ENCODE measurements at regions not wholly inside any gene's neighbourhood (a gene's known extent, or its start where the extent isn't known, plus 50 kb on each side); places are given as distances from the start of the nearest gene placed in this dataset.
A peak's percentile ranks its signal among the peaks of the same experiment; 100 is the strongest.

DNA sequence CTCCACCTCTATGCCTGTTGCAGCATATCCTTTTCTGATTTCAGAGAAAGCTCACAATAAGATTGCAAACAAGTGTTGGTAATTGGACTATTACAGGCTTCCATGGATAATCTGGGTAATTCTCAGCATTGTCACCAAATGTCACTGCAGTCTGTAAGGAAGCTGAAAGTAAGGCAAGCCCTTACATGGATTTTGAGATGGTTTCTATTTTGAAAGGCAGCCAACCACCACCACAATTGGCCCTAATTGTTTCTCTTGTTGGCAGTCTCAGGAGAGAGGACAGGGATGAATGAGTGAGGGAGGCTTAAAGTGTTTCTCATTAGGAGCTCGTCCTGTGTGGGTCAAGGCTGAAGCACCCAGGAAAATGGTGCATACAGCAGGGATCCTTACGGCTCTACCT is 879.9 kb downstream of the TUSC7 start:
- DNase-seq, result peak; percentile 77

DNA sequence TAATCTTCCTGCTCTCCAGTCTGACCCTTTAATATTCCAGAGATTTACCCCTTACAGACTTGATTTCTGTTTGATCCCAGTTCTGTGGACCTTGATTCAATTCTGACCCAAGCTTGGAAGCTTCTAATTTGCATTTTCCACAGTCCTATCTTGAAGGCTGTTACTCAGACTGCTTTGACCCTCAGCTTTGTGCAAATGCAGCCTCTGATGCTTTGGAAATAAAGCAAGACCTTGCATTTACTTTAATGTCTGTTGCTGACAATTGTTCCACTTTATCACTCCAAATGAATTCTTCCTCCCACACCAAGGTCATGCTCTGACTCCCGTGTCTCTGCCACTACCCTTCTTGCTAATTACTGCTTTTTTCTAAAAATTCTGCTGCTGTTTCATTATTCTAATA is 886.0 kb downstream of the TUSC7 start:
- no peak for DNase-seq

DNA sequence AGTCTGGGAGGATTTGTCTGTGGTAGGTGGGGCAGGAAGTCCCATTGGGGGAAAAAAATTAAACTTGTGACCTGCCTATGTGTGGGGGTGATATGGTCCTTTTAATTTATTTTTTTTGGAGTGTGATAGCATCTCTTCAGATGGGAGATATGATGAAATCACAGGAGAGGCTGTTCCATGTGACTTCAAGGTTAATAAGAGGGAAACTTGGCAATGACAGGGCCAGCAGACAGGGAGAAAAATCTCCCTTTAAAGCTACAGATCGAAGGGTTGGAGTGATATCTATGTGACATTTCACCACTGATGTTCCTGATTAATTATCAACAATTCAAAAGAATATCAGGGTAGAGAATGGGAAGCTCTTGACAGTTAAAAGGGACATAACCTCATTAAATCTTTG is 886.9 kb downstream of the TUSC7 start:
- no peak for DNase-seq

DNA sequence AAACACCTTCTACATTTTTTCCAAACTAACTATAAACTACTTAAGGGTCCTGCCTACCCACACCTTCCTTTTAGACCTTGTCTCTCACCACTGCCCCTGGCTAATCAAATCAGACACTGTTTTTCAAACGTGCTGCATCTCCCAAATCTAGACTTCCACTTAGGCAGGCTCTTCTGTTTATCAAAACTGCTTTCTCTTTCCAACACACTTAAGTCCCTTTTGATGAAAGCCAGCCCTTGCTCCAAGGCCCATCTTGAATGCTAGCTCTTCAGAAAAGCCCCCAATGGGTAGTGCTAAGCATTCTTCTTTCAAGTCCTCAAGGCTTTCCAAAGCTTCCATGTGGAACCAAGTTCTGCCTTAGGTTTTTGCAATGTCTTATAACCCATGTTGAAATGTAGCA is 888.3 kb downstream of the TUSC7 start:
- DNase-seq, result no peak

DNA sequence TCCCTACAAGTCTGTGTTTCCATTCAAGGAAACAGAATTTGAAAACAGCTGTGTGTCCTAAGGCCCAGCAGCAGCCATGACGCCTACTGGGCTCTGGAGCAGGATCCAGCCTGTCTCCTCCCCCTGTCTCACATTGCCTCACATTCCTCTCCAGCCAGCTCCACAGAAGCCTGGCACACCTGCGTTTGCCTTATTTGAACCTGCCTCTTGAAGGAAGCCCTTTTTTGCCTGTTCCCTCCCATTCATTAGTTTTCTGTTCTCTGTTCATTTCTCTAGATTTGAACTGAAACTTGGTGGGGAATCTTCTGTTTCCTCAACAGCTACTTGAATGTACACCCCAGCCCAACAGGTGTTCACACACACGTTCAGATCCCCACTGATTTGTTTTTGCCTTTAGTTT is 890.5 kb downstream of the TUSC7 start:
- peak; percentile 56 for DNase-seq

DNA sequence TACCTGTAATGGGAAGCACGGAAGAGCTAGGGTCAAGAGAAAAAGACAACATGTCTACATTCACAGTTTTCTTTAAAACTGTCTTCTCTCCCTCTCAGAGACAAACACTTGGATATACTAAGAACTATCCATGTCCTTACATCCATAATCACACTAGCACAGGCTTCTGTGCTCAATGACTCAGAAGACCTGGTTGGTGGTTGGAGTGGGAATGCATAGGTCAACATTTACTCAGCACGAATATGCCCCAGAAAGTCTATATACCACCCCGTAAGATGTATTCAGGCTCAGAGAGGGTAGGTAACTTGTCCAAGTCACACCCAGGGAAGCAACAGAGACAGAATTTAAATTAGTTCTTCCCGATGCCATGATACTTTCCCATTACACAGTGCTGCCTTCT is 891.1 kb downstream of the TUSC7 start:
- no peak for DNase-seq

DNA sequence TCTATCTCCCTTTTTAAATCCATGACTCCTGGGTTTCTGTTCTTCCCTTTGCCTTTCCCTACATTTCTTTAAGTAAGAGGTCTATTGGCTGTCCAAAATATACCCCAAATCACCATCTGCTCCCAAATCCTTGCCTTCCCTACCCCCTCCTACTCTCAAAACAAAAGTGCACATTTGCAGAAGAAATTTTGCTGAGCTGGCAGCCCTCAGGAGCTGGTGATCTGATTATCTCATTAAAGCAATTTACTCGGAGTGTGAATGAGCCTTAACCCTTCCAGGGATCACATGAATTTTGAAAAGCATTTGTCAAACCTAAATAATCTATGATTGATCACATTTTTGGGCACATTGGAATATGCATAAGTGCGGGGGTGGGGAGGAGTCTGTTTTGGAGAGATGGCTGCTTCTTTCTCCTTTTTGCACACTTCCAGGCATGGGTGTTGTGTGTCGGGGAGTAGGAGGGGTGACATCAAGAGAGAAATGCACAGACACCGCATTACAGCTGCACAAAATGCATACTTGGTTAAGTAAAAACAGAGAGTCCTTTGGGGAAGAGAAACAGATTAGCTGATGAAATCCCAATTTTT is 892.6 kb downstream of the TUSC7 start:
- no peak for DNase-seq

DNA sequence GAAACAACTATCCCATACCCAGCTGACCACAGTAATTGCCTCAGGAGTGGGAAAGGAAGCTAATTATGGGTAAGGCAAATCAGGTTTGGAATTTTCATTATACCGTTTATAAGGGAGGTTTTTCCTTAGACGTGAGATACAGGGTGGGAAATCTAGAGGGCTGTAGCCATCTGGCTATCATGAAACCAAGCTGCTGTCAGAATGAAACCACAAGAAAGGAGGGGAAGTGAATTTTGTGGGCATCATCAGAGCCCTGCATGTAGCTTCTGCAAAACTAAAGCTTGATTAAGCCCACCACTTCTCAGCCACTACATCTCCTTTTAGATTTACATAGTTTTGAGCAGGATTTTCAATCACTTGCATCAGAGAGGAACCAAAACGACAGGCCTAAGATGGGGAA is 893.5 kb downstream of the TUSC7 start:
- DNase-seq, result no peak

DNA sequence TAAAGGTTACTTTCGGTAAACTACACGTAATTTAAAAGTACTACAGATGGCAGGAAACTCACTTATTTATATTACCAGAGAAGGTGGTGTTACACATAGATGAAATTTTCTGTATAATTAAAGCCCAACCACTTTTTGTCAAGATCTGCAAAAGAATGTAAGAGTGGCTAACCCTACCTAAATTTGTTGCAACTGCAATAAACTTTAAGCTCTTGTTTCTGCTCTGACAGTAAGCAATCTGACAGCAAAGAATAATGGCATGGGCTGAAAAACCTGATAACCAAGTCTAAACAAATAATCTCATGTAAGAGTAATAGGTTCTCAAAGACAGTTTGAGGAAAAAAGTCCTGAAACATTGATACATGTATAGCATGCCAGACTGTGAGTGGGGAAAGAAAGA is 897.3 kb downstream of the TUSC7 start:
- no peak for DNase-seq

DNA sequence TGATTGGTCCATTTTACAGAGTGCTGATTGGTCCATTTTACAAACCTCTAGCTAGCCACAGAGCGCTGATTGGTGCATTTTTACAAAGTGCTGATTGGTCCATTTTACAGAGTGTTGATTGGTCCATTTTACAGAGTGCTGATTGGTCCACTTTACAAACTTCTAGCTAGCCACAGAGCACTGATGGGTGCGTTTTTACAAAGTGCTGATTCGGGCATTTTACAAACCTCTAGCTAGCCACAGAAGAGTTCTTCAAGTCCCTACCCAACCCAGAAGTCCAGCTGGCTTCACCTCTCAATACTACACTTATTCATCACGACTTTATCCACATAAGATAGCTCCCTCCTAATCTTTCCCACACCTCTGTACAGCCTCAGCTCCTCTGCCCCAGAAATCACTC is 899.8 kb downstream of the TUSC7 start:
- no peak for DNase-seq

DNA sequence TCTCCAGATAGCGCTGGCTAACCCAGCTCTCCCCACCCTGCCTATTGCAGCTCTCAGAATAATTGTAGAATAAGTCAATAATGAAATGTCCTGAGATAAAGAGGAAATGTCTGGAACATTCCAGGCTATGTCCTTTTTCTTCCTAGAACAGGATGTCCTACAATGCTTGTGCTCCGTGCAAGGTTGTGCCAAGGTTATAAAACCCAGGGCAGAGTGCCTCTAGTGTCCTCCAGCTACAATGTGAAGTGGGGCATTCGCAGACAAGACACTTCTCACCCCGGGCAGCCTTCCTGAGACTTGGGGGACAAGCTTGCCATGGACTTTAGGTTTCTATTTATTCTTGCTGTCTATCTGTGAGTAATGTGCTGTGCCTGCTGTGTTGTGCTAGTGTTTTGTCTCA is 900.6 kb downstream of the TUSC7 start:
- DNase-seq, result no peak

DNA sequence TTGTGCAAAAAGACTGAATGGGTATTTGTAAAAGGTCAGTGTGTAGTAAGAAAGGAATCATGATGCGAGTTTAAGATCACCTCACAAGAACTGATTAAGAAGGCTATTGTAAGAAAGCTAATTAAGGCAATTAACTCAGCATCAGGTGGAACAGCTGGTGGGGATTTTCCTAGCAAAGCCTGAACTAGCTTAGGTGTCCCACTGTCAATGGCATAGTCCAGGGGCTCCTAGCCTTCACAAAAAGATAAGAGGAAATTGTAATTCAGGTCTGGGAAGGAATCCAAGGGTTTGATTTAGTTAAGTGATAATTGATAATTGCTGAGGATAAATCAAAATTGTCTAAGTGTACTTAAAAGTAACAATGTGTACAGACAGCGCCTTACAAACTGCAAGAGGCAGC is 901.6 kb downstream of the TUSC7 start:
- no peak for DNase-seq

DNA sequence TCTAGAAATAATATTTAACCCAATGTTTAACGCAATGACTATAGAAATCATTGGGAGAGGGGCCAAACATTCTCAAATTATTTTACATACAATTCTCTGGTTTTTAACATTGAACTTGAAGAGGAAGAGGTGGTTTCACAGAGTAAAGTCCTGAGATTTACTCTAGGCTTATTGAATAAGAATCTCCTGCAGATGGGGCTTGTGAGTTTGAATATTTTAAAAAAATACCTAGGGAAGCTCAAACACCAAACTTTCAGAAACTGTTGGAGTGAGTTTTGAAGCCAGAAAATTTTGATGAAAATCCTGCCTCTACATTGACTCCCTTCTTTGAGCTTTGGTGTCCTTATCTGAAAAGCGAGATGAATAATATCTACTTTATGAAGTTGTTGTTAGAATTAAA is 906.6 kb downstream of the TUSC7 start:
- no peak for DNase-seq

DNA sequence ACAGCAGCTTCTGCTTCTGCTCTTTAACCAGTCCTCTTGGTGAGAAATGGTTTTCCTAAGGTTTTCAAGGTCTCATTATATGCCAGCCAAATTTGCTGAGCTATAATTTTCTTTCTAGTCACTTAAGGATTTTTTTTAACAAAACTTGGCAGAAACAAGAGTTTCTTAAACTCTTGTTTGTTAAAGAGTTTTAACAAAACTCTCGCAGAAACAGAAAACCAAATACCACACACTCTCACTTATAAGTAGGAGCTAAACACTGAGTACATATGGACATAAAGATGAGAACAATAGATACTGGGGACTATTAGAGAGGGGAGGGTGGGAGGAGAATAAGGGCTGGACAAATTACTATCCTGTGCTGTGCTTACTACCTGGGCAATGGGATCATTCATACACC is 908.3 kb downstream of the TUSC7 start:
- DNase-seq, result no peak

DNA sequence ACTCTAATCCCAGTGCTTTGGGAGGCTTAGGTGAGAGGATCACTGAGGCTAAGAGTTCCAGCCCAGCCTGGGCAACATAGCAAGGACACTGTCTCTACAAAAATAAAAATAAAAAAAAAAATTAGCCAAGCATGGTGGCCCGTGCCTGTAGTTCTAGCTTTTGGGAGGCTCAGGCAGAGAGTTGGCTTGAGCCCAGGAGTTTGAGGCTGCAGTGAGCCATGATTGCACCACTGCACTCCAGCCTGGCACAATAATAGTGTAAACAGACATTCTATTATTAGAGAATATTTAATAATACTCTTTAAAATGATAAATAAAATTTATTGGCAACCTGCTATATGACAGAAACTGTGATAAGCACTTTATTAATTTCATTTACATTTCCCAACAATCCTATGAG is 908.9 kb downstream of the TUSC7 start:
- no peak for DNase-seq

DNA sequence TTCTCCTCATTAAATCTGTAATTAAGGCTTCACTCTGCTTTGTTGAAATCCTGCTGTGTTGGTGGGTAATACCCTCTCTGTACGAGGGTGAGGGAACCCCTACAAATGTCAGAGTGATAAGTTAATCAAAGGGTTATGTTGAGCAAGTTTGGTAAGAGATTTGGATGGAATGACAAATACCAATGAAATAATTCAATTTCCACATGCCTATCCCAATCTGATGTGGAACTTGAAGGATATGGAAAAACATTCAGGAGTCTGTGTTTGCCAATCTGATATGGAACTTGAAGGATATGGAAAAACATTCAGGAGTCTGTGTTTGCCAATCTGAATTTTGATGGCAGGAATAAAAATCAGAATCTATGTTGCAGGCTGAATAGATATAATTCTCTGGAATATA is 910.2 kb downstream of the TUSC7 start:
- DNase-seq, result no peak

DNA sequence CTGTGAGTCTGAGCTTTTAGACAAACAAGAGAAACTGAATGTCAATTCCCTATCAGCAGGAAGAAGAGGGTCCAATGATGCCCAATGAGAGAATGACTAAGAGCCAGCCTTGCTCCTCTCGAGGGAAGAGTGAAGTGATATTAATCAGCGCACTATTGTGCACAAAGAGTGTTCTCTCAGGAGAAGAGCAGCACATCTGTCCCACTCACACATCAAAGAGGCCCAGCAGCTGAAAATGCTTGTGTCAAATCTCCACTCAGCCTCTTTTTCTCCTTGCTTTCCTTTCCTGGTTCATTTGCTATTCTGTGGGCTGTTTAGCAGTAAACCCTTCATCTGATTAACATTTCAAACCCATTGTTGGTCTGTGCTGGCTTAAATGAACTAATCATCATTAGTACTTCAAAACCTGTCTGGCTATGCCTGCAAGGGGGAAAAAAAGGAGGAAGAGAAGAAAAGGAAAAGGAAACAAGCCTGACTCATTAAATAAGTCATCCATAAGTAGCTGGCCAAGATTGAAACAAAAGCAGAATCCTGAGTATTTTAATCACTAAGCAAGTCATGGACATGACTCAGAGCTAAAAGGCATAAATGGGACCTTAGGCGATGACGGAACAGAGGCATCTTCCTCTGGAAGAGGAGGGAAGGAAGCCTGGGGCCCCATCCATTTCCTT is 912.7 kb downstream of the TUSC7 start:
- DNase-seq, result no peak

DNA sequence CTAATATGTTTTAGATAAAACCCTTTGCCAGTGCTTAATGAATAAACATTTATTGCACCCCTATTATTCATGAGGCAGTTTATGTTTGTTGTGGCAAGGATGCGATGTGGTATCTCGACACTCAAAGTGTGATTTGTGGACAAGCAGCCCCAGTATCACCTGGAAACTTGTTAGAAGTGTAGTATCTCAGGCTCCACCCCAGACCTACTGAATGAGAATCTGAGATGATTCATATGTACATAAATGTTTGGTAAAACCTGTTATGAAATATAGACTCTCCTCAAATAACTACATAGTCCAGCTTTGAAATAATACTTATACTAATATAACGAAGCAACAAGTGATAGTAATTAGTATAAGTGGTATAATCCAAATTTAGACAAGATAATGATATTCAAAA is 914.8 kb downstream of the TUSC7 start:
- DNase-seq, result no peak

DNA sequence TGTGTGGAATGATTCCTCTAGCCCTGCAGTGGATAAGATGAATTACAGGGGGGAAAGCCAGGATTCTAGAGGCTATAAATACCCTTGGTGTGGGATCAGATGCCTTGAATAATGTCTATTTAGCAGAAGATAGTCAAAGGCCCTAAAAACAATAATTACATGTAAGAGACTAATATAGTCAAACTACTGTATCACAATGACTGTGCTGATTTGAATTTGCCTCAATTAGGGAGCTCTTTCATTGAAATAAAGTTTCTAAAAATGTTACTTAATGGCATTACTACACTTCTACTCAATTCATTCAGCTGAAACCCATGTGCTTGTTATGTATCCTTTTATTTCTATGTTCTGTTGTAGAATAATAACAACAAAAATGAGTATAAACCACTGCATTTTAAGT is 915.6 kb downstream of the TUSC7 start:
- DNase-seq, result no peak

DNA sequence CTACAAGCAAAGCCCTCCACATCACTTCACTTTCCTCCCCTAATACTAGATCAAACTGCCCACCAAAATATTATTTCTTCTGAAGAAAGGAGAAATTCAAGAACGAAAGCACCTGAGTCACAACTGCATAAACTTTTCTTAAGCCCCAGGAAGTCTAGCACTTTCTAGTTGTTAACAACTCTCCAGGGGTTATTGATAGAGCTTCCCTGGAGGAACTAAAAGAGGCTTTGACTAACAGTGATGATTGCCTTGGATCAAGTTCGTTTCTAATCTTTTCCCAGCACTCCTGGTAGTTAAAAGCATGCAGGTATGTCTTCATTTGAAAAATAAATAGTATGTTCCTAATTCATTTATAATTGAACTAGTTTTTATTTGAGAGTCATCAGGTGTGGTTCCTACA is 917.0 kb downstream of the TUSC7 start:
- no peak for DNase-seq

DNA sequence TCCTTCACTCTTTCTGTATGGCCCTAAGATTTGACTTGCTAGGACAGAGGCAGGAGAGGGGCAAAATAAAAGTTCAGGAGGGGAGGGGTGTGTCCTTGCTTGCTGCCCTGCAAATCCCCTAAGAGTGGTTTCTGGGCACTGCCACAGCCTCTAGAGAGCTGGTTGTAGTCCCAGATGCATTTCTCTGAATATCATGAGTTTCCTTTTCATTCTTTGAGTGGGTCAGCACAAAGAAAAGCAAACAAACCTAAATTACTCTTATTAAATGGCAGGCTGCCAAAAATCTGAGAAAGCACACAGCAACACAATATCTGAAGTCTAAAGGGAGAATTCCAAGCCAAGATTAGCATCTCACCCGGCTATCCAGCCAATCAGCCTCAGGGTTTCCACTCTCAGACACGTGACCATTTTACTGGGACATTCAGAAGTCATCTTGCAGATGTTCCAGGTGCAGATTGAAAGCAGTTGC is 919.3 kb downstream of the TUSC7 start:
- DNase-seq, result peak; percentile 89

DNA sequence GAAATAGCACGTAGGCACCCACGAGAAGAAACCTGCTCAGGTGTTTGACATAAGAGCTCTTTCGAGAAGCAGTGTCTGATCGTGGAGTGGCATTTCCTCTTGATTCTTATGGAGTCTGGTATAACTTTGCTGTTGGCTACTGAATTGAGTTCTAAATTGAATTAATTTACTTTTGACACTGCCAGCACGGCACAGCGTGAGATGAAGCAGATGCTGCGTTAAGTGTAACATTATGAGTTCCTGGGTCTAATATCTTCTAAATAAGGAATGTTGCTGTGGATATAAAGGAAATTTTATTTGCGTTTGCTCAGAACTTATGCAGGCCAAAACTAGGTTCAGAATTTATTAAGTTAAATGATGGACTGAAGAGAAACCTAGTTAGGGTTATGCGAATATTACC is 919.9 kb downstream of the TUSC7 start:
- no peak for DNase-seq

DNA sequence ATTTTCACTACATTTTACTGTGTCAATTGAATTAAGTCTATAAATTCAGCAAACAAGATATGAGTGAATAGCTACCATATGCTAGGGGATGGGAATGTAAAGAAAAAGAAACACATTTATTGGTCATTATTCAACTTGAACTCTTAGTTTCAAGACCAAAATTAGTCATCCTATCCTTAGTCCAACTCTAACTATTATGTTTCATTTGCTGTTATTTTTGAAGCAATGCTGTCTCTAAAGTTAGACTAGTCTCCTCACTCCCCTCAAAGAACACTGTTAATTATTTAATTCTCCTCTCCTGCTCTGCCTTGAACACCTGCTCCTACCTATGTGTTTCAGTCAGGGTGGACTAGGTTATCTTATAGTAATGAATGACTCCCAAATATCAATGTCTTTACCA is 920.9 kb downstream of the TUSC7 start:
- no peak for DNase-seq

DNA sequence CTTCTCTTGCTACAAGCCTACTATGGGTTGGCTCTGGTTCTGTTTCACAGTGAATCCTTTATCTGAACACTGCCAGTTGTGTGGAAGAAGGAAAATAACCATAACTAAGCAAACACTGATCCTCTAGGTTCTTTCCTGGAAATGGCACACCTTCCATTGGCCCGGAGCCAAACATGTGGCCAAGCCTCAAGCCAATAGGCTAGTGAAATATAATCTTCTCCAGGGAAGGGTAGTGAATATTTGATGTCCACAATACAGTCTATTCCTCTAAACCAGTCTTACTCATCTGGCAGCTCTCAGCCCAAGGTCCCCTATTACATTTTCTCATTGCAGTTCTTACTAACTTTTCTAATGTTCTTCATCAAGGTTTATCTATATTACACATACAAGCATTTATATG is 921.3 kb downstream of the TUSC7 start:
- DNase-seq, result peak; percentile 8

DNA sequence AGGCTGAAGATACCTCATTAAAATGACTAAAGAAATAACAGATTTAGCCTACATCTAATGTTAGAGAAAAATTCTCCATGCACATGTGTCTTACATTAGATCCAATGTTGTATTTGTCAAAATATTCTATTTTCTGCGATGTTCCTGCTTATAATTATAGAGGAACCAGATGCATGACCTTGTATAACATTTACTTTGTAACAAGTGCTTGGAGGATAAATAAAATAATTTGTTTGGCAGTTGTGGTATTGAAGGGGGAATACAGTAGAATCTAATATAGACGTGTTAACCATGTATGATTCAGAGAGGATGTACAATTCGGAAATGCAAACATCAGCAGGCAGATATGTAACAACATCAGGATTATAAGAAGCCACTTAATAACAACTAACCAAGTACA is 922.2 kb downstream of the TUSC7 start:
- no peak for DNase-seq
